PC-9 (cell line): ENCODE measurements at regions not wholly inside any gene's neighbourhood (a gene's known extent, or its start where the extent isn't known, plus 50 kb on each side); places are given as distances from the start of the nearest gene placed in this dataset.

Source experiments
- BruUV-seq: library from RNA; stranded (reverse); fragments of 400-500 nt; replicated peaks from 2 replicates; lab custom pipeline; 2021; lab: Mats Ljungman, UMichigan
- CTCF ChIA-PET: fragments of 300-600 bp; sonication (Branson Sonifier 250); formaldehyde crosslinking; loops from one replicate; lab custom pipeline; 2022; ENCODE audit warnings: antibody characterized with exemption; lab: Charles Lee
- POLR2A ChIA-PET: fragments of 300-600 bp; sonication (Branson Sonifier 250); formaldehyde crosslinking; loops from one replicate; lab custom pipeline; 2022; ENCODE audit warnings: antibody characterized with exemption; ENCODE audit not compliant: unreplicated experiment; lab: Charles Lee
- DNase-seq, 2 experiments: peaks; one replicate each; pipeline versions ENCODE4 v3.0.0 to v3.0.0-alpha.2; 2015 to 2022; ENCODE audit warnings: mixed read lengths in 1 of 2
- H2AFZ ChIP-seq: fragments of 200-600 bp; sonication (generic); 2 replicates; pipeline ENCODE4 v1.8.1; 2017; ENCODE audit warnings: antibody characterized with exemption
- H3F3A ChIP-seq: fragments of 200-600 bp; sonication (generic); 2 replicates; pipeline ENCODE4 v1.8.1; 2017; ENCODE audit warnings: antibody characterized with exemption, mild to moderate bottlenecking, low read depth; ENCODE audit not compliant: insufficient read depth
- H3K27ac ChIP-seq: fragments of 200-600 bp; sonication (generic); 2 replicates; pipeline ENCODE4 v1.6.1; 2016; ENCODE audit warnings: mixed run types
- H3K27me3 ChIP-seq: fragments of 200-600 bp; sonication (generic); 2 replicates; pipeline ENCODE4 v1.6.1; 2016; ENCODE audit warnings: low read depth, mixed run types; ENCODE audit not compliant: insufficient read depth
- H3K36me3 ChIP-seq: fragments of 200-600 bp; sonication (generic); 2 replicates; pipeline ENCODE4 v1.6.1; 2016; ENCODE audit warnings: low read depth, mixed run types
- H3K4me1 ChIP-seq: fragments of 200-600 bp; sonication (generic); replicated peaks from 2 replicates; pipeline ENCODE4 v1.6.1; 2016; ENCODE audit warnings: mixed run types; ENCODE audit not compliant: insufficient read depth
- H3K4me2 ChIP-seq: fragments of 200-600 bp; sonication (generic); 2 replicates; pipeline ENCODE4 v1.6.1; 2017; ENCODE audit warnings: mixed run types
- H3K4me3 ChIP-seq: fragments of 200-600 bp; sonication (generic); 2 replicates; pipeline ENCODE4 v1.6.1; 2016; ENCODE audit warnings: mixed run types
- H3K79me2 ChIP-seq: fragments of 200-600 bp; sonication (generic); 2 replicates; pipeline ENCODE4 v1.6.1; 2017; ENCODE audit warnings: low read depth, mixed run types
- H3K9me2 ChIP-seq: fragments of 200-600 bp; sonication (generic); 2 replicates; pipeline ENCODE4 v1.8.1; 2017; ENCODE audit warnings: mild to moderate bottlenecking; ENCODE audit not compliant: insufficient read depth
- H3K9me3 ChIP-seq: fragments of 200-600 bp; sonication (generic); 2 replicates; pipeline ENCODE4 v1.8.1; 2016; ENCODE audit warnings: low read depth; ENCODE audit not compliant: insufficient read depth
- H4K20me1 ChIP-seq: fragments of 200-600 bp; sonication (generic); 2 replicates; pipeline ENCODE4 v1.8.1; 2017; ENCODE audit not compliant: insufficient read depth
- EZH2 ChIP-seq: fragments of 200-600 bp; sonication (generic); IDR thresholded peaks from 2 replicates; pipeline ENCODE4 v1.8.0; 2017; ENCODE audit warnings: antibody characterized with exemption, low read depth
- intact Hi-C: fragments of 100-400 bp; cut with micrococcal nuclease; formaldehyde crosslinking; loops from one replicate; pipeline ENCODE4 v1.10.0; 2022; ENCODE audit not compliant: unreplicated experiment
- TF ChIP-seq, protein P1 (sequence below): fragments of 200-600 bp; sonication (generic); conservative IDR thresholded peaks from 2 replicates; pipeline ENCODE4 v1.6.1; 2017; ENCODE audit warnings: mixed run types, antibody characterized with exemption, mild to moderate bottlenecking, moderate library complexity

DNA sequence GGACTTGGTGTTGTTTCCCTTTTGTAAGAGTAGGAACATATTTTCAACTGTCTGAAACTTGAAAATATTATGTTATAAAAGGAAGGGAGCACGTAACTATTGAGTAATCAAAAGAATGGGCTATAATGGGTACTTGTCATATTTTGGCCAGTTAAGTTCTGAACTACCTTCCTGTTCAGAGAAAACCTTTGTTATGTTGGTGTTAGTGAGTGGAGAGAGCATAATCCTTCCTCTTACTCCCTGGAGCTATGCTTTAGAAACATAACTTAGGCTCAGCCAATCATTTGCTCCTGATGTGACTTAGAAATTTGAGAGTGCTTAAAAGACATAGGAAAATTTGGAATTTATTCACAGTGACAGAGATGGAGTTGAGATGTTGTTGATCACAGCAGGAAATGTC lies 482.5 kb upstream of the SPRY2 start:
- no peak for DNase-seq
- no peaks in the 10 kb centered on the region for H3K79me2 ChIP-seq
- no peak overlapping the region for H2AFZ ChIP-seq
- no TSS peak for BruUV-seq
- no peaks in the 10 kb centered on the region for H3F3A ChIP-seq
- H3K36me3 ChIP-seq = no peaks in the 10 kb centered on the region
- no peak overlapping the region for H3K27ac ChIP-seq
- no peaks in the 10 kb centered on the region for H3K4me1 ChIP-seq
- H3K4me3 ChIP-seq = no peak overlapping the region
- ChIA-PET CTCF (no interaction called here), POLR2A (no interaction called here)
- no peaks in the 10 kb centered on the region for H3K9me3 ChIP-seq
- no peak overlapping the region for H3K4me2 ChIP-seq
- no peak for TF ChIP-seq EZH2
- TF ChIP-seq, protein P1, sequence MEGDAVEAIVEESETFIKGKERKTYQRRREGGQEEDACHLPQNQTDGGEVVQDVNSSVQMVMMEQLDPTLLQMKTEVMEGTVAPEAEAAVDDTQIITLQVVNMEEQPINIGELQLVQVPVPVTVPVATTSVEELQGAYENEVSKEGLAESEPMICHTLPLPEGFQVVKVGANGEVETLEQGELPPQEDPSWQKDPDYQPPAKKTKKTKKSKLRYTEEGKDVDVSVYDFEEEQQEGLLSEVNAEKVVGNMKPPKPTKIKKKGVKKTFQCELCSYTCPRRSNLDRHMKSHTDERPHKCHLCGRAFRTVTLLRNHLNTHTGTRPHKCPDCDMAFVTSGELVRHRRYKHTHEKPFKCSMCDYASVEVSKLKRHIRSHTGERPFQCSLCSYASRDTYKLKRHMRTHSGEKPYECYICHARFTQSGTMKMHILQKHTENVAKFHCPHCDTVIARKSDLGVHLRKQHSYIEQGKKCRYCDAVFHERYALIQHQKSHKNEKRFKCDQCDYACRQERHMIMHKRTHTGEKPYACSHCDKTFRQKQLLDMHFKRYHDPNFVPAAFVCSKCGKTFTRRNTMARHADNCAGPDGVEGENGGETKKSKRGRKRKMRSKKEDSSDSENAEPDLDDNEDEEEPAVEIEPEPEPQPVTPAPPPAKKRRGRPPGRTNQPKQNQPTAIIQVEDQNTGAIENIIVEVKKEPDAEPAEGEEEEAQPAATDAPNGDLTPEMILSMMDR = no peak
- no peaks in the 10 kb centered on the region for H4K20me1 ChIP-seq
- H3K9me2 ChIP-seq = no peaks in the 10 kb centered on the region; the same call in 1 of the 2 replicates
- intact Hi-C loops = no loop called here
- H3K27me3 ChIP-seq = no peaks in the 10 kb centered on the region

DNA sequence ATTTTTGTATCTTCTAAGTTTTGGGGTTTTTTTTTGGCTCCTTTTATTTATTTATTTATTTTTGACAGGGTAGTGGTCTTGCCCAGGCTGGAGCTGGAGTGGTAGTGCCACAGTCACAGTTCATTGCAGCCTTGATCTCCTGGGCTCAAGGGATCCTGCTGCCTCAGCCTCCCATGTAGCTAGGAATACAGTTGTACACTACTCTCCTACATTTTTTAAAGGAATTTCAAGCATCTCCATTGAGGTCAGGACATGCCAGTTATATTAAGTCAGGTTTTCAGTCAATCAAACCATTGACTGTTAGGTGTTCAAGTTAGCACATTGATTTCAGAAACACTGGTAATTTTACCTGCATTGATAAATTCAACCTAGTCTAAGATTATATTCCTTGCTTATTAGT lies 480.5 kb upstream of the SPRY2 start:
- no peak for DNase-seq
- intact Hi-C loops = no loop called here
- H3K9me3 ChIP-seq = no peaks in the 10 kb centered on the region
- no peaks in the 10 kb centered on the region for H4K20me1 ChIP-seq
- H3F3A ChIP-seq = no peaks in the 10 kb centered on the region
- no peak overlapping the region for H3K4me2 ChIP-seq
- BruUV-seq = no TSS peak
- H3K79me2 ChIP-seq = no peaks in the 10 kb centered on the region
- no peaks in the 10 kb centered on the region for H3K9me2 ChIP-seq
- POLR2A ChIA-PET = no interaction called here
- H2AFZ ChIP-seq = no peak overlapping the region
- H3K4me3 ChIP-seq = no peak overlapping the region
- TF ChIP-seq EZH2 = no peak
- TF ChIP-seq, protein P1 = no peak
- no peaks in the 10 kb centered on the region for H3K27me3 ChIP-seq
- CTCF ChIA-PET = no interaction called here
- no peak overlapping the region for H3K27ac ChIP-seq
- no peaks in the 10 kb centered on the region for H3K4me1 ChIP-seq
- no peaks in the 10 kb centered on the region for H3K36me3 ChIP-seq

DNA sequence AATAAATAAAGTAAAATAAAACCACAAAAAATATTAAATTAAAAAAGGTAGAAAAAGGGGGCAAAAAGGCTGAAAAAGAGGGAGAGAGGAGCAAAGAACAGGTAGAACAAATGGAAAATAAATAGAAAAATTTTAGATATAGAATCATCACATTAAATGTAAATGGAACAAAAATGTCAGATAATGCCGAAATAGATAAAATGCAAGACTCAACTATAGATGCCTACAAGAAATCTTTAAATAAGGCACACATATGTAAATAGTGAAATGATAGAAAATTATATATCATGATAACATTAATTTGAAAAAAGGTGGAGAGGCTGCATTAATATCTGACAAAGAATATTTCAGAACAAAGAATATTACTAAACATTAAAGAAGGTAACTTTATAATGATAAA lies 477.1 kb upstream of the SPRY2 start:
- CTCF ChIA-PET = no interaction called here
- no peak overlapping the region for H2AFZ ChIP-seq
- intact Hi-C loops = no loop called here
- no peak overlapping the region for H3K4me2 ChIP-seq
- no peak overlapping the region for H3K4me3 ChIP-seq
- H3F3A ChIP-seq = no peaks in the 10 kb centered on the region
- TF ChIP-seq, protein P1 = no peak
- TF ChIP-seq EZH2 = no peak
- no peaks in the 10 kb centered on the region for H3K27me3 ChIP-seq
- no peaks in the 10 kb centered on the region for H3K79me2 ChIP-seq
- no peaks in the 10 kb centered on the region for H4K20me1 ChIP-seq
- no peak overlapping the region for H3K27ac ChIP-seq
- POLR2A ChIA-PET = no interaction called here
- H3K9me2 ChIP-seq = no peaks in the 10 kb centered on the region
- H3K9me3 ChIP-seq = no peaks in the 10 kb centered on the region
- no TSS peak for BruUV-seq
- no peaks in the 10 kb centered on the region for H3K36me3 ChIP-seq
- DNase-seq = no peak
- H3K4me1 ChIP-seq = no peaks in the 10 kb centered on the region
